OCI-LY7 (cell line): ENCODE measurements at regions not wholly inside any gene's neighbourhood (a gene's known extent, or its start where the extent isn't known, plus 50 kb on each side); places are given as distances from the start of the nearest gene placed in this dataset.

Experiments used
- EZH2phosphoT487 ChIP-seq: fragments of 200-600 bp; sonication (generic); IDR thresholded peaks from 2 replicates; pipeline ENCODE4 v1.6.1; 2018; ENCODE audit warnings: low read depth, borderline replicate concordance, mild to moderate bottlenecking, mixed run types, antibody characterized with exemption, low read length, moderate library complexity, mixed read lengths
- TF ChIP-seq, protein P1 (sequence below): fragments of 200-600 bp; sonication (generic); conservative IDR thresholded peaks from 2 replicates; pipeline ENCODE4 v1.5.1; 2014; ENCODE audit warnings: mild to moderate bottlenecking, antibody characterized with exemption, low read length, moderate library complexity, mixed read lengths

DNA sequence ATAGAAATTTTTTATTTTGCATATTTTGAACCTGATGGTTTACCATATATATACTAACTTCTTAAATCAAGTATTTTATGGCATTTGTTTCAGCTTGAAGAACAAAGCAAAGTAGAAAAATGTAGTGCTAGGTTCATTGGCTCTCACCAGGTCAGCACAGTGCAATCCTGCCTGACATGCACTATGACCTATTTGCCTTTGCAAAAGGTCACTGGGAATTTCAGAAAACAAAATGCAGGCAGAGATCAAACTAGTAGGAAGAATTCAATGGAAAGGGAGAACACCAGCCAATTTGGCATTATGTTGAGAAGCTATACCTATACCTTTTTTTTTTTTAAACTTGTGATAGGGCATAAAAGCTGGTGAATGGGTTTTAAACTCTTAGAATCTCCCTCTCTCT lies 329.8 kb upstream of the SGO1 start:
- TF ChIP-seq, protein P1, sequence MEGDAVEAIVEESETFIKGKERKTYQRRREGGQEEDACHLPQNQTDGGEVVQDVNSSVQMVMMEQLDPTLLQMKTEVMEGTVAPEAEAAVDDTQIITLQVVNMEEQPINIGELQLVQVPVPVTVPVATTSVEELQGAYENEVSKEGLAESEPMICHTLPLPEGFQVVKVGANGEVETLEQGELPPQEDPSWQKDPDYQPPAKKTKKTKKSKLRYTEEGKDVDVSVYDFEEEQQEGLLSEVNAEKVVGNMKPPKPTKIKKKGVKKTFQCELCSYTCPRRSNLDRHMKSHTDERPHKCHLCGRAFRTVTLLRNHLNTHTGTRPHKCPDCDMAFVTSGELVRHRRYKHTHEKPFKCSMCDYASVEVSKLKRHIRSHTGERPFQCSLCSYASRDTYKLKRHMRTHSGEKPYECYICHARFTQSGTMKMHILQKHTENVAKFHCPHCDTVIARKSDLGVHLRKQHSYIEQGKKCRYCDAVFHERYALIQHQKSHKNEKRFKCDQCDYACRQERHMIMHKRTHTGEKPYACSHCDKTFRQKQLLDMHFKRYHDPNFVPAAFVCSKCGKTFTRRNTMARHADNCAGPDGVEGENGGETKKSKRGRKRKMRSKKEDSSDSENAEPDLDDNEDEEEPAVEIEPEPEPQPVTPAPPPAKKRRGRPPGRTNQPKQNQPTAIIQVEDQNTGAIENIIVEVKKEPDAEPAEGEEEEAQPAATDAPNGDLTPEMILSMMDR = no peak
- TF ChIP-seq EZH2phosphoT487 = no peak
